HEK293 (cell line): ENCODE measurements at regions not wholly inside any gene's neighbourhood (a gene's known extent, or its start where the extent isn't known, plus 50 kb on each side); places are given as distances from the start of the nearest gene placed in this dataset.

Experiments
- CTCF ChIA-PET: fragments of 350-600 bp; formaldehyde crosslinking; extraction: SDS; loops from one replicate; lab custom pipeline; 2021; ENCODE audit warnings: antibody characterized with exemption; lab: Yijun Ruan, JAX
- POLR2A ChIA-PET: fragments of 300-600 bp; formaldehyde crosslinking; extraction: SDS; loops from one replicate; lab custom pipeline; 2020; ENCODE audit warnings: antibody characterized with exemption, inconsistent platforms; lab: Yijun Ruan, JAX
- H3K27ac ChIP-seq: fragments of 200-500 bp; sonication (Bioruptor generic); 2 replicates; pipeline ENCODE4 v1.5.1; 2014; ENCODE audit warnings: low read depth, low read length, control low read depth, inconsistent platforms; ENCODE audit errors: extremely low read depth
- H3K36me3 ChIP-seq, 2 experiments: fragments of 200-500 bp in 1 of 2; sonication (Bioruptor generic) in 1 of 2; 1 replicate in 1 of 2; 2 replicates in 1 of 2; pipeline ENCODE4 v1.5.1; 2014 to 2017; ENCODE audit warnings: inconsistent platforms in 2 of 2, low read length in 2 of 2; ENCODE audit not compliant: control insufficient read depth in 2 of 2, insufficient read depth in 1 of 2
- H3K4me1 ChIP-seq: fragments of 200-500 bp; sonication (Bioruptor generic); 2 replicates; pipeline ENCODE4 v1.5.1; 2014; ENCODE audit warnings: mild to moderate bottlenecking, low read length, inconsistent platforms; ENCODE audit not compliant: control insufficient read depth, insufficient read depth
- H3K4me3 ChIP-seq: 2 replicates; pipeline ENCODE4 v1.5.1; 2011; ENCODE audit warnings: low read depth, mild to moderate bottlenecking, control low read depth, low read length, moderate library complexity
- H3K9me3 ChIP-seq: fragments of 200-500 bp; sonication (Bioruptor generic); 2 replicates; pipeline ENCODE4 v1.5.1; 2014; ENCODE audit warnings: low read depth, low read length, inconsistent platforms; ENCODE audit not compliant: control insufficient read depth, insufficient read depth
- FEZF1 ChIP-seq: fragments of 450-650 bp; formaldehyde crosslinking; IDR thresholded peaks from 2 replicates; pipeline ENCODE4 v1.5.1; 2016; ENCODE audit warnings: missing biosample characterization, missing genetic modification characterization
- MYNN ChIP-seq: fragments of 450-650 bp; formaldehyde crosslinking; IDR thresholded peaks from 2 replicates; pipeline ENCODE4 v1.5.1; 2016; ENCODE audit warnings: missing biosample characterization, missing genetic modification characterization, borderline replicate concordance
- REPIN1 ChIP-seq: fragments of 450-650 bp; formaldehyde crosslinking; IDR thresholded peaks from 2 replicates; pipeline ENCODE4 v1.5.1; 2017; ENCODE audit warnings: missing biosample characterization, missing genetic modification characterization, low read depth
- SP3 ChIP-seq: fragments of 450-650 bp; formaldehyde crosslinking; IDR thresholded peaks from 2 replicates; pipeline ENCODE4 v1.5.1; 2016; ENCODE audit warnings: missing biosample characterization, missing genetic modification characterization
- ZBTB17 ChIP-seq: fragments of 450-650 bp; formaldehyde crosslinking; IDR thresholded peaks from 2 replicates; pipeline ENCODE4 v1.5.1; 2016; ENCODE audit warnings: missing biosample characterization, missing genetic modification characterization
- ZEB2 ChIP-seq: fragments of 450-650 bp; formaldehyde crosslinking; IDR thresholded peaks from 2 replicates; pipeline ENCODE4 v1.5.1; 2016; ENCODE audit warnings: missing biosample characterization, missing genetic modification characterization
- ZNF155 ChIP-seq: fragments of 450-650 bp; formaldehyde crosslinking; IDR thresholded peaks from 2 replicates; pipeline ENCODE4 v1.5.1; 2016; ENCODE audit warnings: missing biosample characterization, missing genetic modification characterization
- ZNF169 ChIP-seq: fragments of 450-650 bp; formaldehyde crosslinking; IDR thresholded peaks from 2 replicates; pipeline ENCODE4 v1.5.1; 2016; ENCODE audit warnings: missing biosample characterization, missing genetic modification characterization
- ZNF202 ChIP-seq: fragments of 450-650 bp; formaldehyde crosslinking; IDR thresholded peaks from 2 replicates; pipeline ENCODE4 v1.5.1; 2016; ENCODE audit warnings: missing biosample characterization, missing genetic modification characterization, borderline replicate concordance
- ZNF311 ChIP-seq: fragments of 450-650 bp; formaldehyde crosslinking; IDR thresholded peaks from 2 replicates; pipeline ENCODE4 v1.5.1; 2017; ENCODE audit warnings: missing biosample characterization, missing genetic modification characterization, borderline replicate concordance
- ZNF423 ChIP-seq: fragments of 450-650 bp; formaldehyde crosslinking; IDR thresholded peaks from 2 replicates; pipeline ENCODE4 v1.5.1; 2016; ENCODE audit warnings: missing biosample characterization, missing genetic modification characterization
- ZNF426 ChIP-seq: fragments of 450-650 bp; formaldehyde crosslinking; IDR thresholded peaks from 2 replicates; pipeline ENCODE4 v1.5.1; 2017; ENCODE audit warnings: missing biosample characterization, missing genetic modification characterization, mild to moderate bottlenecking, inconsistent platforms, moderate library complexity
- ZNF521 ChIP-seq: fragments of 450-650 bp; formaldehyde crosslinking; IDR thresholded peaks from 2 replicates; pipeline ENCODE4 v1.5.1; 2017; ENCODE audit warnings: missing biosample characterization, mild to moderate bottlenecking, missing genetic modification characterization
- ZNF558 ChIP-seq: fragments of 450-650 bp; formaldehyde crosslinking; IDR thresholded peaks from 2 replicates; pipeline ENCODE4 v1.5.1; 2016; ENCODE audit warnings: missing biosample characterization, missing genetic modification characterization
- ZNF777 ChIP-seq: fragments of 450-650 bp; formaldehyde crosslinking; IDR thresholded peaks from 2 replicates; pipeline ENCODE4 v1.5.1; 2017; ENCODE audit warnings: missing biosample characterization, missing genetic modification characterization, borderline replicate concordance
- TF ChIP-seq, protein P1 (sequence below): fragments of 450-650 bp; IDR thresholded peaks from 2 replicates; pipeline ENCODE4 v1.5.1; 2018; ENCODE audit warnings: missing biosample characterization, missing genetic modification characterization
- TF ChIP-seq, protein P2 (sequence below): fragments of 450-650 bp; formaldehyde crosslinking; IDR thresholded peaks from 2 replicates; pipeline ENCODE4 v1.5.1; 2016; ENCODE audit warnings: missing biosample characterization, missing genetic modification characterization
- TF ChIP-seq, protein P3 (sequence below): fragments of 450-650 bp; formaldehyde crosslinking; IDR thresholded peaks from 2 replicates; pipeline ENCODE4 v1.5.1; 2016; ENCODE audit warnings: missing biosample characterization, missing genetic modification characterization
- TF ChIP-seq, protein P4 (sequence below): fragments of 450-650 bp; formaldehyde crosslinking; IDR thresholded peaks from 2 replicates; pipeline ENCODE4 v1.5.1; 2016; ENCODE audit warnings: missing biosample characterization, missing genetic modification characterization

DNA sequence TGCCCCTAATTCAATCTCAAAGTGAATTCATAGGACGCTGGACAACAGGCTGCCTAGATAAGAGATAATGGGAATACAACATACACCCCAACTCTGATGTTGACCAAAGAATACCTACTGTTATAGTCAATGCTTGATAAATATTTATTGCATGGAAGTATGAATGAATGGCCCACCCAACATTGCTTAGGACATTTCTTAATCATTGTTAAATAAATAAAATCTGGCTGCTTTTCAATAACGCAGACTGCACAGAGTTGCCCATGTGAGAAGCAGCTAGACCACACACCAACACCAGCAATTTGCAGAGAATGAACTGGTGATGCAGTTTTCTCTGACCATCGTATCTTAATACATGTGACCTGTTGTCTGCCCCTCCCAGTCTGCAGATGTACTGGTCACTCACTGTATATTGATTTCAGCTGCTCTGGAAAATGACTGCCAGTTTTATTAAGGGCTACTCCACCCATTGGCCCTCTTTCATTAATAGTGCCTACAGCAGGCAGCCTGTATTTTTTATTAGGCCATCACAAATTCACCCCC is 236.2 kb upstream of the WWC1 start:
- no peaks in the 10 kb centered on the region for H3K4me1 ChIP-seq
- no peaks in the 10 kb centered on the region for H3K36me3 ChIP-seq
- no peak overlapping the region for H3K4me3 ChIP-seq
- TF ChIP-seq ZNF558 (tag by site-specific recombination) (no peak), ZNF202 (tag by site-specific recombination) (no peak), FEZF1 (tag by site-specific recombination) (no peak), ZNF169 (tag by site-specific recombination) (no peak), REPIN1 (tag by site-specific recombination) (no peak)
- TF ChIP-seq, protein P1, sequence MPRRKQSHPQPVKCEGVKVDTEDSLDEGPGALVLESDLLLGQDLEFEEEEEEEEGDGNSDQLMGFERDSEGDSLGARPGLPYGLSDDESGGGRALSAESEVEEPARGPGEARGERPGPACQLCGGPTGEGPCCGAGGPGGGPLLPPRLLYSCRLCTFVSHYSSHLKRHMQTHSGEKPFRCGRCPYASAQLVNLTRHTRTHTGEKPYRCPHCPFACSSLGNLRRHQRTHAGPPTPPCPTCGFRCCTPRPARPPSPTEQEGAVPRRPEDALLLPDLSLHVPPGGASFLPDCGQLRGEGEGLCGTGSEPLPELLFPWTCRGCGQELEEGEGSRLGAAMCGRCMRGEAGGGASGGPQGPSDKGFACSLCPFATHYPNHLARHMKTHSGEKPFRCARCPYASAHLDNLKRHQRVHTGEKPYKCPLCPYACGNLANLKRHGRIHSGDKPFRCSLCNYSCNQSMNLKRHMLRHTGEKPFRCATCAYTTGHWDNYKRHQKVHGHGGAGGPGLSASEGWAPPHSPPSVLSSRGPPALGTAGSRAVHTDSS (tag by site-specific recombination) = no peak
- ChIA-PET POLR2A (interaction anchor here (0.6 kb wide), 1 partner anchor 488 kb away, joined by 4 read pairs; no protein-coding TSS in a partner anchor), CTCF (interaction anchor here (0.6 kb wide), 1 partner anchor 8 kb away, joined by 3 read pairs; no protein-coding TSS in a partner anchor)
- H3K27ac ChIP-seq = no peak overlapping the region
- H3K9me3 ChIP-seq = no peaks in the 10 kb centered on the region

DNA sequence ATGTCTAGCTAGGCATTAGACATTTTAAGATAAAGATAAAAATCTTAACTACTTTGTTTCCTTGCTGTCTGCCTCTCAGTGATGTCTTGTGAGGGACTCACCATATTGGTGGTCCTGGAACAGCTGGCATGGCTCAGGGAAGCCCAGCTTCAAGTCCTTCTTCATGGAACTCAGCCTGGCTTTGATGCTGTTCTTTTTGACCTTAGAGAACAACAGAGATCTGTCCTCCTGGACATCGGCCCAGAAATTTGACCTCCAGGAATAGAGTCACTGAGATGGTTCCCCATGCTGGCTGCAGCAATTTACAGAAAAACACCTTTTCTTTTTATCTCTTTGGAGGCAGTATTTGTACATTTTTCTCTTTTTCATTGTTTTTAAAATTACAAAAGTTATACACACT is 235.5 kb upstream of the WWC1 start:
- TF ChIP-seq ZNF521 (tag by site-specific recombination) (no peak), ZNF423 (tag by site-specific recombination) (no peak), MYNN (tag by site-specific recombination) (no peak), ZNF311 (tag by site-specific recombination) (no peak), ZEB2 (tag by site-specific recombination) (no peak), ZNF426 (tag by site-specific recombination) (no peak), SP3 (tag by site-specific recombination) (no peak), ZNF777 (no peak), ZNF155 (tag by site-specific recombination) (no peak), ZBTB17 (tag by site-specific recombination) (no peak)
- TF ChIP-seq, protein P2, sequence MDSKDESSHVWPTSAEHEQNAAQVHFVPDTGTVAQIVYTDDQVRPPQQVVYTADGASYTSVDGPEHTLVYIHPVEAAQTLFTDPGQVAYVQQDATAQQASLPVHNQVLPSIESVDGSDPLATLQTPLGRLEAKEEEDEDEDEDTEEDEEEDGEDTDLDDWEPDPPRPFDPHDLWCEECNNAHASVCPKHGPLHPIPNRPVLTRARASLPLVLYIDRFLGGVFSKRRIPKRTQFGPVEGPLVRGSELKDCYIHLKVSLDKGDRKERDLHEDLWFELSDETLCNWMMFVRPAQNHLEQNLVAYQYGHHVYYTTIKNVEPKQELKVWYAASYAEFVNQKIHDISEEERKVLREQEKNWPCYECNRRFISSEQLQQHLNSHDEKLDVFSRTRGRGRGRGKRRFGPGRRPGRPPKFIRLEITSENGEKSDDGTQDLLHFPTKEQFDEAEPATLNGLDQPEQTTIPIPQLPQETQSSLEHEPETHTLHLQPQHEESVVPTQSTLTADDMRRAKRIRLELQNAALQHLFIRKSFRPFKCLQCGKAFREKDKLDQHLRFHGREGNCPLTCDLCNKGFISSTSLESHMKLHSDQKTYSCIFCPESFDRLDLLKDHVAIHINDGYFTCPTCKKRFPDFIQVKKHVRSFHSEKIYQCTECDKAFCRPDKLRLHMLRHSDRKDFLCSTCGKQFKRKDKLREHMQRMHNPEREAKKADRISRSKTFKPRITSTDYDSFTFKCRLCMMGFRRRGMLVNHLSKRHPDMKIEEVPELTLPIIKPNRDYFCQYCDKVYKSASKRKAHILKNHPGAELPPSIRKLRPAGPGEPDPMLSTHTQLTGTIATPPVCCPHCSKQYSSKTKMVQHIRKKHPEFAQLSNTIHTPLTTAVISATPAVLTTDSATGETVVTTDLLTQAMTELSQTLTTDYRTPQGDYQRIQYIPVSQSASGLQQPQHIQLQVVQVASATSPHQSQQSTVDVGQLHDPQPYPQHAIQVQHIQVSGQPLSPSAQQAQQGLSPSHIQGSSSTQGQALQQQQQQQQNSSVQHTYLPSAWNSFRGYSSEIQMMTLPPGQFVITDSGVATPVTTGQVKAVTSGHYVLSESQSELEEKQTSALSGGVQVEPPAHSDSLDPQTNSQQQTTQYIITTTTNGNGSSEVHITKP (tag by site-specific recombination) = no peak
- TF ChIP-seq, protein P3, sequence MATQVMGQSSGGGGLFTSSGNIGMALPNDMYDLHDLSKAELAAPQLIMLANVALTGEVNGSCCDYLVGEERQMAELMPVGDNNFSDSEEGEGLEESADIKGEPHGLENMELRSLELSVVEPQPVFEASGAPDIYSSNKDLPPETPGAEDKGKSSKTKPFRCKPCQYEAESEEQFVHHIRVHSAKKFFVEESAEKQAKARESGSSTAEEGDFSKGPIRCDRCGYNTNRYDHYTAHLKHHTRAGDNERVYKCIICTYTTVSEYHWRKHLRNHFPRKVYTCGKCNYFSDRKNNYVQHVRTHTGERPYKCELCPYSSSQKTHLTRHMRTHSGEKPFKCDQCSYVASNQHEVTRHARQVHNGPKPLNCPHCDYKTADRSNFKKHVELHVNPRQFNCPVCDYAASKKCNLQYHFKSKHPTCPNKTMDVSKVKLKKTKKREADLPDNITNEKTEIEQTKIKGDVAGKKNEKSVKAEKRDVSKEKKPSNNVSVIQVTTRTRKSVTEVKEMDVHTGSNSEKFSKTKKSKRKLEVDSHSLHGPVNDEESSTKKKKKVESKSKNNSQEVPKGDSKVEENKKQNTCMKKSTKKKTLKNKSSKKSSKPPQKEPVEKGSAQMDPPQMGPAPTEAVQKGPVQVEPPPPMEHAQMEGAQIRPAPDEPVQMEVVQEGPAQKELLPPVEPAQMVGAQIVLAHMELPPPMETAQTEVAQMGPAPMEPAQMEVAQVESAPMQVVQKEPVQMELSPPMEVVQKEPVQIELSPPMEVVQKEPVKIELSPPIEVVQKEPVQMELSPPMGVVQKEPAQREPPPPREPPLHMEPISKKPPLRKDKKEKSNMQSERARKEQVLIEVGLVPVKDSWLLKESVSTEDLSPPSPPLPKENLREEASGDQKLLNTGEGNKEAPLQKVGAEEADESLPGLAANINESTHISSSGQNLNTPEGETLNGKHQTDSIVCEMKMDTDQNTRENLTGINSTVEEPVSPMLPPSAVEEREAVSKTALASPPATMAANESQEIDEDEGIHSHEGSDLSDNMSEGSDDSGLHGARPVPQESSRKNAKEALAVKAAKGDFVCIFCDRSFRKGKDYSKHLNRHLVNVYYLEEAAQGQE (tag by site-specific recombination) = no peak
- TF ChIP-seq, protein P4, sequence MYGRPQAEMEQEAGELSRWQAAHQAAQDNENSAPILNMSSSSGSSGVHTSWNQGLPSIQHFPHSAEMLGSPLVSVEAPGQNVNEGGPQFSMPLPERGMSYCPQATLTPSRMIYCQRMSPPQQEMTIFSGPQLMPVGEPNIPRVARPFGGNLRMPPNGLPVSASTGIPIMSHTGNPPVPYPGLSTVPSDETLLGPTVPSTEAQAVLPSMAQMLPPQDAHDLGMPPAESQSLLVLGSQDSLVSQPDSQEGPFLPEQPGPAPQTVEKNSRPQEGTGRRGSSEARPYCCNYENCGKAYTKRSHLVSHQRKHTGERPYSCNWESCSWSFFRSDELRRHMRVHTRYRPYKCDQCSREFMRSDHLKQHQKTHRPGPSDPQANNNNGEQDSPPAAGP (tag by site-specific recombination) = no peak
- no peaks in the 10 kb centered on the region for H3K36me3 ChIP-seq
- H3K27ac ChIP-seq = no peak overlapping the region
- ChIA-PET CTCF (interaction anchor here (0.6 kb wide), 1 partner anchor 9 kb away, joined by 3 read pairs; no protein-coding TSS in a partner anchor), POLR2A (no interaction called here)
- no peaks in the 10 kb centered on the region for H3K9me3 ChIP-seq
- no peak overlapping the region for H3K4me3 ChIP-seq
- no peaks in the 10 kb centered on the region for H3K4me1 ChIP-seq
